HepG2 (cell line): ENCODE measurements at regions not wholly inside any gene's neighbourhood (a gene's known extent, or its start where the extent isn't known, plus 50 kb on each side); places are given as distances from the start of the nearest gene placed in this dataset.

Experiments used
- ATAC-seq: fragments of 200-7000 bp; cut with Tn5 transposase; 3 replicates; pipeline ENCODE4 v1.9.1; 2020; ENCODE audit warnings: mild to moderate bottlenecking, moderate library complexity
- BruUV-seq: library from RNA; stranded (reverse); fragments of 400-500 nt; replicated peaks from 2 replicates; lab custom pipeline; 2021; lab: Mats Ljungman, UMichigan
- CTCF ChIA-PET: fragments of 300-600 bp; formaldehyde crosslinking; extraction: SDS; loops from one replicate; lab custom pipeline; 2021; ENCODE audit warnings: low total read pairs, inconsistent platforms, low intra/inter-chr PET ratio; lab: Yijun Ruan, JAX
- POLR2A ChIA-PET: fragments of 350-600 bp; sonication (Branson Sonifier 250); formaldehyde crosslinking; loops from one replicate; lab custom pipeline; 2020; ENCODE audit warnings: antibody characterized with exemption, inconsistent platforms; lab: Yijun Ruan, JAX
- DNase-seq: peaks from one replicate; pipeline ENCODE4 v3.0.0-alpha.2; 2015; ENCODE audit warnings: low spot score
- FAIRE-seq: peaks from 3 replicates; lab custom pipeline; 2011; peaks lifted over from hg19 to GRCh38; lab: Jason Lieb, UNC
- H2AFZ ChIP-seq: one replicate; pipeline ENCODE4 v1.6.1; 2011; ENCODE audit warnings: low read length, inconsistent platforms
- H3K27ac ChIP-seq: fragments of 300-600 bp; 3 replicates; pipeline ENCODE4 v1.8.0; 2011; ENCODE audit warnings: mixed run types, mild to moderate bottlenecking, mixed read lengths, low read length, inconsistent platforms; ENCODE audit not compliant: insufficient read depth; ENCODE audit errors: extremely low read length
- H3K27me3 ChIP-seq, 2 experiments: fragments of 200-600 bp in 1 of 2; 2 replicates in 1 of 2; 3 replicates in 1 of 2; pipeline versions ENCODE4 v1.6.0 to v1.8.0; 2011; ENCODE audit warnings: low read length in 2 of 2, mild to moderate bottlenecking in 2 of 2, moderate library complexity in 2 of 2, inconsistent platforms in 1 of 2; ENCODE audit not compliant: insufficient read depth in 2 of 2, control insufficient read depth in 1 of 2
- H3K36me3 ChIP-seq, 2 experiments: fragments of 200-600 bp in 1 of 2; replicated peaks in 1 of 2; 2 replicates in 1 of 2; 3 replicates in 1 of 2; pipeline versions ENCODE4 v1.5.1 to v1.8.0; 2011; ENCODE audit warnings: low read length in 2 of 2, inconsistent platforms in 1 of 2; ENCODE audit not compliant: insufficient read depth in 2 of 2, control insufficient read depth in 1 of 2
- H3K4me1 ChIP-seq: 2 replicates; pipeline ENCODE4 v1.5.1; 2012; ENCODE audit warnings: low read length, inconsistent platforms; ENCODE audit not compliant: insufficient read depth
- H3K4me2 ChIP-seq: 2 replicates; pipeline ENCODE4 v1.6.0; 2011; ENCODE audit warnings: low read depth, low read length, inconsistent platforms
- H3K4me3 ChIP-seq, 3 experiments: fragments of 200-600 bp in 1 of 3; sonication (generic), shearing (Covaris generic) in 1 of 3; replicated peaks in 1 of 3; 2 replicates each; pipeline ENCODE4 v1.5.1; 2011 to 2016; ENCODE audit warnings: low read length in 3 of 3, inconsistent platforms in 2 of 3, low read depth in 2 of 3, mild to moderate bottlenecking in 2 of 3, control low read depth in 1 of 3, mixed read lengths in 1 of 3; ENCODE audit not compliant: insufficient read depth in 1 of 3
- H3K79me2 ChIP-seq: one replicate; pipeline ENCODE4 v1.6.1; 2011; ENCODE audit warnings: low read length, inconsistent platforms; ENCODE audit not compliant: insufficient read depth
- H3K9ac ChIP-seq: 2 replicates; pipeline ENCODE4 v1.6.0; 2011; ENCODE audit warnings: mild to moderate bottlenecking, low read depth, low read length, inconsistent platforms; ENCODE audit not compliant: insufficient read depth
- H3K9me3 ChIP-seq: 2 replicates; pipeline ENCODE4 v1.5.1; 2012; ENCODE audit warnings: mild to moderate bottlenecking, low read length
- H4K20me1 ChIP-seq: 2 replicates; pipeline ENCODE4 v1.6.0; 2011; ENCODE audit warnings: inconsistent platforms, mild to moderate bottlenecking, low read length, moderate library complexity; ENCODE audit not compliant: insufficient read depth
- HDAC2 ChIP-seq: sonication (generic); formaldehyde crosslinking; IDR thresholded peaks from 2 replicates; pipeline ENCODE4 v1.4.0; 2020; ENCODE audit warnings: missing genetic modification reagents
- MTA1 ChIP-seq: sonication (generic); formaldehyde crosslinking; IDR thresholded peaks from 2 replicates; pipeline ENCODE4 v1.4.0; 2020; ENCODE audit warnings: missing genetic modification reagents, mild to moderate bottlenecking, borderline replicate concordance
- MXD4 ChIP-seq: IDR thresholded peaks from 2 replicates; pipeline ENCODE4 v1.6.1; 2016; ENCODE audit warnings: mild to moderate bottlenecking, missing biosample characterization, missing genetic modification reagents
- NFE2L2 ChIP-seq: fragments of 150-350 bp; IDR thresholded peaks from 2 replicates; pipeline ENCODE4 v1.6.1; 2014; ENCODE audit warnings: low read length
- NRL ChIP-seq: sonication (generic); formaldehyde crosslinking; IDR thresholded peaks from 2 replicates; pipeline ENCODE4 v1.5.0; 2020; ENCODE audit warnings: missing genetic modification reagents, mild to moderate bottlenecking, moderate library complexity, borderline replicate concordance
- SAFB2 ChIP-seq: sonication (generic); formaldehyde crosslinking; IDR thresholded peaks from 2 replicates; pipeline ENCODE4 v1.5.1; 2020; ENCODE audit warnings: missing genetic modification reagents, low read depth, mild to moderate bottlenecking, borderline replicate concordance
- TMF1 ChIP-seq: sonication (generic); formaldehyde crosslinking; IDR thresholded peaks from 2 replicates; pipeline ENCODE4 v1.8.1; 2022; ENCODE audit warnings: low read depth, missing genetic modification reagents
- TRIM24 ChIP-seq: sonication (generic); formaldehyde crosslinking; IDR thresholded peaks from 2 replicates; pipeline ENCODE4 v1.8.0; 2022; ENCODE audit warnings: mild to moderate bottlenecking, missing genetic modification reagents
- YEATS2 ChIP-seq: sonication (generic); formaldehyde crosslinking; IDR thresholded peaks from 2 replicates; pipeline ENCODE4 v1.4.0; 2020; ENCODE audit warnings: missing genetic modification reagents, borderline replicate concordance
- ZFP36 ChIP-seq: fragments of 150-350 bp; IDR thresholded peaks from 2 replicates; pipeline ENCODE4 v1.6.1; 2018; ENCODE audit warnings: borderline replicate concordance, low read length, low read depth; ENCODE audit not compliant: partially characterized antibody
- ZNF224 ChIP-seq: sonication (generic); formaldehyde crosslinking; IDR thresholded peaks from 2 replicates; pipeline ENCODE4 v1.5.0; 2020; ENCODE audit warnings: mild to moderate bottlenecking, missing genetic modification reagents
- ZNF530 ChIP-seq: sonication (generic); formaldehyde crosslinking; IDR thresholded peaks from 2 replicates; pipeline ENCODE4 v1.5.0; 2020; ENCODE audit warnings: low read depth, mild to moderate bottlenecking, missing genetic modification reagents
- WGBS: methylation state at CpG from one replicate; pipeline ENCODE4 v1.1.6; 2017; ENCODE audit warnings: low lambda C conversion rate; 5-methylcytosine and 5-hydroxymethylcytosine counted together
- in situ Hi-C: cut with HindIII; loops from 2 replicates; pipeline ENCODE4 v1.10.0; 2017; ENCODE audit warnings: low pct_unique_long_range_greater_than_20kb; ENCODE audit not compliant: extremely low pct_ligation_motif_present
- intact Hi-C: fragments of 100-400 bp; cut with micrococcal nuclease; formaldehyde crosslinking; loops from one replicate; pipeline ENCODE4 v1.10.0; 2022; ENCODE audit not compliant: unreplicated experiment
- TF ChIP-seq, protein P1 (sequence below): sonication (generic); formaldehyde crosslinking; IDR thresholded peaks from 2 replicates; pipeline ENCODE4 v1.4.0; 2020; ENCODE audit warnings: missing genetic modification reagents
- TF ChIP-seq, protein P2 (sequence below): sonication (generic); formaldehyde crosslinking; conservative IDR thresholded peaks from 2 replicates; pipeline ENCODE4 v1.8.0; 2022; ENCODE audit warnings: mild to moderate bottlenecking, moderate library complexity, missing genetic modification reagents
- TF ChIP-seq, protein P3 (sequence below): sonication (generic); formaldehyde crosslinking; IDR thresholded peaks from 2 replicates; pipeline ENCODE4 v1.5.0; 2020; ENCODE audit warnings: mild to moderate bottlenecking, missing genetic modification reagents
- TF ChIP-seq, protein P4 (sequence below): sonication (generic); formaldehyde crosslinking; IDR thresholded peaks from 2 replicates; pipeline ENCODE4 v1.4.0; 2020; ENCODE audit warnings: mild to moderate bottlenecking, missing genetic modification reagents
- TF ChIP-seq, protein P5 (sequence below): fragments of 450-650 bp; IDR thresholded peaks from 2 replicates; pipeline ENCODE4 v1.6.1; 2016

DNA sequence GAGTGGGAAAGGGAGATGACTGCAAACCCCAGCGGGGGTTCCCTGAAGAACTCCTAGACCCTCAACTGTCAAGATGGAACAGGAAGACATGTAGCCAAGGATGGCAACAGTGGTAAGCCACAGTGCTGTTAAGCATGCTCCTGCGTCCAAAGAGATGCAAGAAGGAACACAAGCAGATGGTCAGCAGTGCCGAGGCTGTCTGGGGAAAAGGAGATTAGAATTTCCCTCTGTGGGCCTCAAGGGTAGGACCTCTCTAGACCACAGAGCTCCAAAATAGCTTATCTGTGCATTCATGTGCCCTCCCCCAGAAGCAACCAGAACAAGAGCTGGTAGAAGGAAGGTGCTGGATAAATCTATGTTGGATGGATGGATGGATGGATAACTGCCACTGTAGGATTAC lies 82.0 kb upstream of the CPEB2 start:
- no peaks in the 10 kb centered on the region for H4K20me1 ChIP-seq
- H3K36me3 ChIP-seq: no peaks in the 10 kb centered on the region
- H3K27me3 ChIP-seq: no peaks in the 10 kb centered on the region
- no peaks in the 10 kb centered on the region for H3K9me3 ChIP-seq
- H3K4me2 ChIP-seq: no peak overlapping the region
- FAIRE-seq (no peak), ATAC-seq (no peak; the same call in 2 of the 3 replicates), DNase-seq (no peak)
- CTCF ChIA-PET: no interaction called here
- H3K79me2 ChIP-seq: no peaks in the 10 kb centered on the region
- intact Hi-C loops: no loop called here
- H3K4me1 ChIP-seq: no peaks in the 10 kb centered on the region
- POLR2A ChIA-PET: no interaction called here
- no peak overlapping the region for H2AFZ ChIP-seq
- in situ Hi-C loops: no loop called here
- BruUV-seq: no TSS peak
- no peak overlapping the region for H3K4me3 ChIP-seq
- H3K9ac ChIP-seq: no peak overlapping the region
- 11% methylated on average over 3 of the region's 3 CpGs for WGBS
- H3K27ac ChIP-seq: no peak overlapping the region
- TF ChIP-seq, protein P1, sequence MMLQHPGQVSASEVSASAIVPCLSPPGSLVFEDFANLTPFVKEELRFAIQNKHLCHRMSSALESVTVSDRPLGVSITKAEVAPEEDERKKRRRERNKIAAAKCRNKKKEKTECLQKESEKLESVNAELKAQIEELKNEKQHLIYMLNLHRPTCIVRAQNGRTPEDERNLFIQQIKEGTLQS: no peak
- no peak for TF ChIP-seq ZNF224 (CRISPR knock-in tag)
- TF ChIP-seq TMF1: no peak
- TF ChIP-seq NRL (CRISPR knock-in tag): no peak
- TF ChIP-seq TRIM24: no peak
- TF ChIP-seq MTA1: no peak
- TF ChIP-seq ZNF530 (CRISPR knock-in tag): no peak
- TF ChIP-seq, protein P2, sequence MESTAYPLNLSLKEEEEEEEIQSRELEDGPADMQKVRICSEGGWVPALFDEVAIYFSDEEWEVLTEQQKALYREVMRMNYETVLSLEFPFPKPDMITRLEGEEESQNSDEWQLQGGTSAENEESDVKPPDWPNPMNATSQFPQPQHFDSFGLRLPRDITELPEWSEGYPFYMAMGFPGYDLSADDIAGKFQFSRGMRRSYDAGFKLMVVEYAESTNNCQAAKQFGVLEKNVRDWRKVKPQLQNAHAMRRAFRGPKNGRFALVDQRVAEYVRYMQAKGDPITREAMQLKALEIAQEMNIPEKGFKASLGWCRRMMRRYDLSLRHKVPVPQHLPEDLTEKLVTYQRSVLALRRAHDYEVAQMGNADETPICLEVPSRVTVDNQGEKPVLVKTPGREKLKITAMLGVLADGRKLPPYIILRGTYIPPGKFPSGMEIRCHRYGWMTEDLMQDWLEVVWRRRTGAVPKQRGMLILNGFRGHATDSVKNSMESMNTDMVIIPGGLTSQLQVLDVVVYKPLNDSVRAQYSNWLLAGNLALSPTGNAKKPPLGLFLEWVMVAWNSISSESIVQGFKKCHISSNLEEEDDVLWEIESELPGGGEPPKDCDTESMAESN (CRISPR knock-in tag): no peak
- TF ChIP-seq, protein P3, sequence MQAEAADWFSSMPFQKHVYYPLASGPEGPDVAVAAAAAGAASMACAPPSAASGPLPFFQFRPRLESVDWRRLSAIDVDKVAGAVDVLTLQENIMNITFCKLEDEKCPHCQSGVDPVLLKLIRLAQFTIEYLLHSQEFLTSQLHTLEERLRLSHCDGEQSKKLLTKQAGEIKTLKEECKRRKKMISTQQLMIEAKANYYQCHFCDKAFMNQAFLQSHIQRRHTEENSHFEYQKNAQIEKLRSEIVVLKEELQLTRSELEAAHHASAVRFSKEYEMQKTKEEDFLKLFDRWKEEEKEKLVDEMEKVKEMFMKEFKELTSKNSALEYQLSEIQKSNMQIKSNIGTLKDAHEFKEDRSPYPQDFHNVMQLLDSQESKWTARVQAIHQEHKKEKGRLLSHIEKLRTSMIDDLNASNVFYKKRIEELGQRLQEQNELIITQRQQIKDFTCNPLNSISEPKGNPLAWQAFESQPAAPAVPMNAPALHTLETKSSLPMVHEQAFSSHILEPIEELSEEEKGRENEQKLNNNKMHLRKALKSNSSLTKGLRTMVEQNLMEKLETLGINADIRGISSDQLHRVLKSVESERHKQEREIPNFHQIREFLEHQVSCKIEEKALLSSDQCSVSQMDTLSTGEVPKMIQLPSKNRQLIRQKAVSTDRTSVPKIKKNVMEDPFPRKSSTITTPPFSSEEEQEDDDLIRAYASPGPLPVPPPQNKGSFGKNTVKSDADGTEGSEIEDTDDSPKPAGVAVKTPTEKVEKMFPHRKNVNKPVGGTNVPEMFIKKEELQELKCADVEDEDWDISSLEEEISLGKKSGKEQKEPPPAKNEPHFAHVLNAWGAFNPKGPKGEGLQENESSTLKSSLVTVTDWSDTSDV (CRISPR knock-in tag): no peak
- TF ChIP-seq MXD4: no peak
- TF ChIP-seq, protein P4, sequence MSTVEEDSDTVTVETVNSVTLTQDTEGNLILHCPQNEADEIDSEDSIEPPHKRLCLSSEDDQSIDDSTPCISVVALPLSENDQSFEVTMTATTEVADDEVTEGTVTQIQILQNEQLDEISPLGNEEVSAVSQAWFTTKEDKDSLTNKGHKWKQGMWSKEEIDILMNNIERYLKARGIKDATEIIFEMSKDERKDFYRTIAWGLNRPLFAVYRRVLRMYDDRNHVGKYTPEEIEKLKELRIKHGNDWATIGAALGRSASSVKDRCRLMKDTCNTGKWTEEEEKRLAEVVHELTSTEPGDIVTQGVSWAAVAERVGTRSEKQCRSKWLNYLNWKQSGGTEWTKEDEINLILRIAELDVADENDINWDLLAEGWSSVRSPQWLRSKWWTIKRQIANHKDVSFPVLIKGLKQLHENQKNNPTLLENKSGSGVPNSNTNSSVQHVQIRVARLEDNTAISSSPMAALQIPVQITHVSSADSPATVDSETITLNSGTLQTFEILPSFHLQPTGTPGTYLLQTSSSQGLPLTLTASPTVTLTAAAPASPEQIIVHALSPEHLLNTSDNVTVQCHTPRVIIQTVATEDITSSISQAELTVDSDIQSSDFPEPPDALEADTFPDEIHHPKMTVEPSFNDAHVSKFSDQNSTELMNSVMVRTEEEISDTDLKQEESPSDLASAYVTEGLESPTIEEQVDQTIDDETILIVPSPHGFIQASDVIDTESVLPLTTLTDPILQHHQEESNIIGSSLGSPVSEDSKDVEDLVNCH (CRISPR knock-in tag): no peak
- no peak for TF ChIP-seq SAFB2 (CRISPR knock-in tag)
- TF ChIP-seq YEATS2 (CRISPR knock-in tag): no peak
- TF ChIP-seq NFE2L2: no peak
- TF ChIP-seq ZFP36: no peak
- no peak for TF ChIP-seq HDAC2 (CRISPR knock-in tag)
- TF ChIP-seq, protein P5, sequence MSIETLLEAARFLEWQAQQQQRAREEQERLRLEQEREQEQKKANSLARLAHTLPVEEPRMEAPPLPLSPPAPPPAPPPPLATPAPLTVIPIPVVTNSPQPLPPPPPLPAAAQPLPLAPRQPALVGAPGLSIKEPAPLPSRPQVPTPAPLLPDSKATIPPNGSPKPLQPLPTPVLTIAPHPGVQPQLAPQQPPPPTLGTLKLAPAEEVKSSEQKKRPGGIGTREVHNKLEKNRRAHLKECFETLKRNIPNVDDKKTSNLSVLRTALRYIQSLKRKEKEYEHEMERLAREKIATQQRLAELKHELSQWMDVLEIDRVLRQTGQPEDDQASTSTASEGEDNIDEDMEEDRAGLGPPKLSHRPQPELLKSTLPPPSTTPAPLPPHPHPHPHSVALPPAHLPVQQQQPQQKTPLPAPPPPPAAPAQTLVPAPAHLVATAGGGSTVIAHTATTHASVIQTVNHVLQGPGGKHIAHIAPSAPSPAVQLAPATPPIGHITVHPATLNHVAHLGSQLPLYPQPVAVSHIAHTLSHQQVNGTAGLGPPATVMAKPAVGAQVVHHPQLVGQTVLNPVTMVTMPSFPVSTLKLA: no peak
